Endothelial cell of umbilical vein (primary cell): ENCODE measurements at regions not wholly inside any gene's neighbourhood (a gene's known extent, or its start where the extent isn't known, plus 50 kb on each side); places are given as distances from the start of the nearest gene placed in this dataset.

Experiments
- BruUV-seq: library from RNA; stranded (reverse); fragments of 400-500 nt; replicated peaks from 2 replicates; lab custom pipeline; 2021; lab: Mats Ljungman, UMichigan
- CTCF ChIA-PET: fragments of 300-600, 350-600 bp; sonication (Branson Sonifier 250); formaldehyde crosslinking; loops from one replicate; lab custom pipeline; 2021; ENCODE audit warnings: antibody characterized with exemption, inconsistent platforms; lab: Charles Lee
- POLR2A ChIA-PET: fragments of 300-600, 350-600 bp; sonication (Branson Sonifier 250); formaldehyde crosslinking; loops from one replicate; lab custom pipeline; 2021; ENCODE audit warnings: antibody characterized with exemption, inconsistent platforms; lab: Charles Lee
- DNase-seq: peaks from one replicate; pipeline ENCODE4 v3.0.0-alpha.2; 2011; ENCODE audit warnings: low read depth, low spot score
- FAIRE-seq: peaks from 2 replicates; lab custom pipeline; 2011; peaks lifted over from hg19 to GRCh38; lab: Jason Lieb, UNC
- H2AFZ ChIP-seq: 2 replicates; pipeline ENCODE4 v1.6.0; 2012; ENCODE audit warnings: low read depth, low read length, control low read depth, inconsistent platforms
- H3K27ac ChIP-seq: 2 replicates; pipeline ENCODE4 v1.5.1; 2011; ENCODE audit warnings: low read depth, mild to moderate bottlenecking, control low read depth, low read length, moderate library complexity; ENCODE audit not compliant: insufficient read depth
- H3K27me3 ChIP-seq, 2 experiments: 2 replicates each; pipeline versions ENCODE4 v1.6.0 to v1.6.1; 2011; ENCODE audit warnings: low read length in 2 of 2, mixed read lengths in 1 of 2; ENCODE audit not compliant: control insufficient read depth in 2 of 2, insufficient read depth in 2 of 2
- H3K36me3 ChIP-seq, 2 experiments: 2 replicates in 1 of 2; 3 replicates in 1 of 2; pipeline ENCODE4 v1.5.1; 2011; ENCODE audit warnings: low read length in 2 of 2, mild to moderate bottlenecking in 1 of 2, moderate library complexity in 1 of 2; ENCODE audit not compliant: control insufficient read depth in 2 of 2, insufficient read depth in 2 of 2; ENCODE audit errors: extremely low read depth in 1 of 2
- H3K4me1 ChIP-seq: 3 replicates; pipeline ENCODE4 v1.5.1; 2011; ENCODE audit warnings: mild to moderate bottlenecking, low read length; ENCODE audit not compliant: control insufficient read depth, insufficient read depth; ENCODE audit errors: extremely low read depth
- H3K4me2 ChIP-seq: 2 replicates; pipeline ENCODE4 v1.6.1; 2011; ENCODE audit warnings: low read length, control low read depth, mixed read lengths; ENCODE audit not compliant: insufficient read depth
- H3K4me3 ChIP-seq, 3 experiments: fragments of 200-600 bp in 1 of 3; sonication (generic), shearing (Covaris generic) in 1 of 3; replicated peaks in 1 of 3; 2 replicates each; pipeline ENCODE4 v1.5.1; 2011 to 2016; ENCODE audit warnings: control low read depth in 3 of 3, low read length in 3 of 3, mild to moderate bottlenecking in 2 of 3, inconsistent platforms in 1 of 3, low read depth in 1 of 3, moderate library complexity in 1 of 3; ENCODE audit not compliant: insufficient read depth in 1 of 3
- H3K79me2 ChIP-seq: 2 replicates; pipeline ENCODE4 v1.6.0; 2012; ENCODE audit warnings: low read length, inconsistent platforms; ENCODE audit not compliant: control insufficient read depth, insufficient read depth
- H3K9ac ChIP-seq: replicated peaks from 2 replicates; pipeline ENCODE3; 2011; ENCODE audit warnings: low read length, control low read depth; ENCODE audit not compliant: insufficient read depth; ENCODE audit errors: extremely low read depth
- H3K9me1 ChIP-seq: replicated peaks from 3 replicates; pipeline ENCODE4 v1.6.0; 2011; ENCODE audit warnings: mild to moderate bottlenecking, low read length; ENCODE audit not compliant: control insufficient read depth, insufficient read depth; ENCODE audit errors: extremely low read depth
- H3K9me3 ChIP-seq: replicated peaks from 2 replicates; pipeline ENCODE4 v1.5.1; 2012; ENCODE audit warnings: low read length, inconsistent platforms; ENCODE audit not compliant: control insufficient read depth, insufficient read depth
- H4K20me1 ChIP-seq: replicated peaks from 2 replicates; pipeline ENCODE3; 2011; ENCODE audit warnings: mild to moderate bottlenecking, low read length; ENCODE audit not compliant: control insufficient read depth, insufficient read depth; ENCODE audit errors: extremely low read depth
- CTCF ChIP-seq, 2 donors: IDR thresholded peaks; 1 replicate in 1 of 2; 2 replicates in 1 of 2; pipeline ENCODE4 v1.5.1; 2011; ENCODE audit warnings: low read length in 2 of 2, mild to moderate bottlenecking in 2 of 2, moderate library complexity in 2 of 2, control low read depth in 1 of 2, inconsistent platforms in 1 of 2, low read depth in 1 of 2; ENCODE audit not compliant: insufficient read depth in 1 of 2; ENCODE audit errors: extremely low read depth in 1 of 2
- EZH2 ChIP-seq: IDR thresholded peaks from 2 replicates; pipeline ENCODE4 v1.6.1; 2012; ENCODE audit warnings: borderline replicate concordance, low read depth, mild to moderate bottlenecking, moderate library complexity, low read length, inconsistent platforms; ENCODE audit not compliant: severe bottlenecking
- FOS ChIP-seq: IDR thresholded peaks from 2 replicates; pipeline ENCODE4 v1.6.1; 2011; ENCODE audit warnings: mild to moderate bottlenecking, low read length, moderate library complexity, borderline replicate concordance; ENCODE audit not compliant: insufficient read depth
- GATA2 ChIP-seq: IDR thresholded peaks from 2 replicates; pipeline ENCODE4 v1.7.0; 2011; ENCODE audit warnings: low read depth, mild to moderate bottlenecking, moderate library complexity, mixed read lengths, low read length; ENCODE audit not compliant: insufficient read length, insufficient read depth
- JUN ChIP-seq: IDR thresholded peaks from 2 replicates; pipeline ENCODE4 v1.6.1; 2011; ENCODE audit warnings: borderline replicate concordance, low read depth; ENCODE audit not compliant: insufficient read length, insufficient read depth
- MAX ChIP-seq: IDR thresholded peaks from 2 replicates; pipeline ENCODE4 v1.6.1; 2011; ENCODE audit not compliant: insufficient read depth, insufficient read length
- MYC ChIP-seq: IDR thresholded peaks from one replicate; pipeline ENCODE4 v1.6.1; 2011; ENCODE audit warnings: mild to moderate bottlenecking, low read depth, low read length
- POLR2A ChIP-seq: IDR thresholded peaks from 2 replicates; pipeline ENCODE4 v1.6.1; 2012; ENCODE audit warnings: low read depth, mild to moderate bottlenecking, control low read depth, low read length
- POLR2AphosphoS5 ChIP-seq: IDR thresholded peaks from 2 replicates; pipeline ENCODE4 v1.6.1; 2012; ENCODE audit warnings: low read depth, mild to moderate bottlenecking, control low read depth, low read length, moderate library complexity; ENCODE audit not compliant: insufficient read depth
- dilution Hi-C: fragments of 300-500 bp; cut with MboI; formaldehyde crosslinking; loops from one replicate; pipeline ENCODE4 v1.15.0; 2019; ENCODE audit warnings: low sequenced_read_pairs; ENCODE audit not compliant: extremely low pct_ligation_motif_present
- intact Hi-C: fragments of 100-400 bp; cut with micrococcal nuclease; formaldehyde crosslinking; loops from one replicate; pipeline ENCODE4 v1.10.0; 2022

GRCh38 chr2:120540719-120541552, 194.7 kb upstream of the GLI2 start:
- POLR2A ChIA-PET = no interaction called here
- intact Hi-C loops = no loop called here
- dilution Hi-C loops = no loop called here
- H2AFZ ChIP-seq = no peak overlapping the region
- H3K79me2 ChIP-seq = no peaks in the 10 kb centered on the region
- H3K9me3 ChIP-seq = no peaks in the 10 kb centered on the region
- no peak overlapping the region for H3K9ac ChIP-seq
- CTCF ChIA-PET = interaction anchor here (1.0 kb wide), 1 partner anchor 20 kb away, joined by 3 read pairs; no protein-coding TSS in a partner anchor
- H3K4me3 ChIP-seq = no peak overlapping the region
- H3K36me3 ChIP-seq = no peaks in the 10 kb centered on the region
- H3K9me1 ChIP-seq = no peaks in the 10 kb centered on the region
- BruUV-seq = no TSS peak
- TF ChIP-seq EZH2 (no peak), GATA2 (no peak), POLR2AphosphoS5 (no peak), CTCF (IDR thresholded peaks at IDR 0.05; ENCODE audit: extremely low read depth in 1 of 2, insufficient read depth in 1 of 2, low read depth in 1 of 2, low read length in 2 of 2) (no peak), POLR2A (no peak), FOS (no peak), MAX (no peak), JUN (no peak), MYC (no peak)
- DNase-seq (no peak), FAIRE-seq (no peak)
- H3K27ac ChIP-seq = no peak overlapping the region
- H3K4me2 ChIP-seq = no peak overlapping the region
- H3K4me1 ChIP-seq = no peaks in the 10 kb centered on the region
- H3K27me3 ChIP-seq = peaks cover 6 to 18% of the 10 kb centered on the region in 2 experiments
- no peaks in the 10 kb centered on the region for H4K20me1 ChIP-seq
